Ishikawa (cell line): ENCODE measurements at regions not wholly inside any gene's neighbourhood (a gene's known extent, or its start where the extent isn't known, plus 50 kb on each side); places are given as distances from the start of the nearest gene placed in this dataset.

Experiments
- CEBPB ChIP-seq: IDR thresholded peaks from 2 replicates; pipeline ENCODE4 v1.6.1; 2012
- CREB1 ChIP-seq: IDR thresholded peaks from 2 replicates; pipeline ENCODE4 v1.6.1; 2012; ENCODE audit warnings: low read depth
- EGR1 ChIP-seq: IDR thresholded peaks from 2 replicates; pipeline ENCODE4 v1.6.1; 2012
- EP300 ChIP-seq: IDR thresholded peaks from 2 replicates; pipeline ENCODE4 v1.6.1; 2012; ENCODE audit warnings: borderline replicate concordance
- FOXM1 ChIP-seq: IDR thresholded peaks from 2 replicates; pipeline ENCODE4 v1.6.1; 2012; ENCODE audit warnings: low read depth, borderline replicate concordance
- NFIC ChIP-seq: IDR thresholded peaks from 2 replicates; pipeline ENCODE4 v1.6.1; 2012
- RAD21 ChIP-seq: IDR thresholded peaks from 2 replicates; pipeline ENCODE4 v1.6.1; 2012; ENCODE audit warnings: low read depth
- TAF1 ChIP-seq: IDR thresholded peaks from 2 replicates; pipeline ENCODE4 v1.6.1; 2012; ENCODE audit warnings: low read depth, mild to moderate bottlenecking
- USF1 ChIP-seq: IDR thresholded peaks from 2 replicates; pipeline ENCODE4 v1.6.1; 2012
- YY1 ChIP-seq: IDR thresholded peaks from 2 replicates; pipeline ENCODE4 v1.6.1; 2012; ENCODE audit warnings: low read depth
- TF ChIP-seq, protein P1 (sequence below): IDR thresholded peaks from 2 replicates; pipeline ENCODE4 v1.6.1; 2012; ENCODE audit warnings: low read depth, mild to moderate bottlenecking
- TF ChIP-seq, protein P2 (sequence below): IDR thresholded peaks from 2 replicates; pipeline ENCODE4 v1.6.1; 2012

GRCh38 chr3:40597441-40597840 lies 72.7 kb downstream of the ZNF621 start:
- TF ChIP-seq, protein P1, sequence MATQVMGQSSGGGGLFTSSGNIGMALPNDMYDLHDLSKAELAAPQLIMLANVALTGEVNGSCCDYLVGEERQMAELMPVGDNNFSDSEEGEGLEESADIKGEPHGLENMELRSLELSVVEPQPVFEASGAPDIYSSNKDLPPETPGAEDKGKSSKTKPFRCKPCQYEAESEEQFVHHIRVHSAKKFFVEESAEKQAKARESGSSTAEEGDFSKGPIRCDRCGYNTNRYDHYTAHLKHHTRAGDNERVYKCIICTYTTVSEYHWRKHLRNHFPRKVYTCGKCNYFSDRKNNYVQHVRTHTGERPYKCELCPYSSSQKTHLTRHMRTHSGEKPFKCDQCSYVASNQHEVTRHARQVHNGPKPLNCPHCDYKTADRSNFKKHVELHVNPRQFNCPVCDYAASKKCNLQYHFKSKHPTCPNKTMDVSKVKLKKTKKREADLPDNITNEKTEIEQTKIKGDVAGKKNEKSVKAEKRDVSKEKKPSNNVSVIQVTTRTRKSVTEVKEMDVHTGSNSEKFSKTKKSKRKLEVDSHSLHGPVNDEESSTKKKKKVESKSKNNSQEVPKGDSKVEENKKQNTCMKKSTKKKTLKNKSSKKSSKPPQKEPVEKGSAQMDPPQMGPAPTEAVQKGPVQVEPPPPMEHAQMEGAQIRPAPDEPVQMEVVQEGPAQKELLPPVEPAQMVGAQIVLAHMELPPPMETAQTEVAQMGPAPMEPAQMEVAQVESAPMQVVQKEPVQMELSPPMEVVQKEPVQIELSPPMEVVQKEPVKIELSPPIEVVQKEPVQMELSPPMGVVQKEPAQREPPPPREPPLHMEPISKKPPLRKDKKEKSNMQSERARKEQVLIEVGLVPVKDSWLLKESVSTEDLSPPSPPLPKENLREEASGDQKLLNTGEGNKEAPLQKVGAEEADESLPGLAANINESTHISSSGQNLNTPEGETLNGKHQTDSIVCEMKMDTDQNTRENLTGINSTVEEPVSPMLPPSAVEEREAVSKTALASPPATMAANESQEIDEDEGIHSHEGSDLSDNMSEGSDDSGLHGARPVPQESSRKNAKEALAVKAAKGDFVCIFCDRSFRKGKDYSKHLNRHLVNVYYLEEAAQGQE: no peak
- no peak for TF ChIP-seq TAF1
- TF ChIP-seq, protein P2, sequence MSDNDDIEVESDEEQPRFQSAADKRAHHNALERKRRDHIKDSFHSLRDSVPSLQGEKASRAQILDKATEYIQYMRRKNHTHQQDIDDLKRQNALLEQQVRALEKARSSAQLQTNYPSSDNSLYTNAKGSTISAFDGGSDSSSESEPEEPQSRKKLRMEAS: no peak
- TF ChIP-seq YY1: no peak
- no peak for TF ChIP-seq NFIC
- no peak for TF ChIP-seq EP300
- no peak for TF ChIP-seq RAD21
- TF ChIP-seq USF1: no peak
- no peak for TF ChIP-seq CREB1
- no peak for TF ChIP-seq EGR1
- TF ChIP-seq CEBPB: no peak
- no peak for TF ChIP-seq FOXM1
